ENCODE measurements at regions not wholly inside any gene's neighbourhood (a gene's known extent, or its start where the extent isn't known, plus 50 kb on each side); places are given as distances from the start of the nearest gene placed in this dataset.

GRCh38 chr21:15130751-15131150 is 66.0 kb upstream of the NRIP1 start:
- TF ChIP-seq CTCF (IDR thresholded peaks at IDR 0.05) (no peak), TCF7L2 (IDR thresholded peaks at IDR 0.05; ENCODE audit: low read depth, low read length) (no peak), POLR2AphosphoS5 (IDR thresholded peaks at IDR 0.05; ENCODE audit: low read depth, low read length) (no peak), SIN3A (IDR thresholded peaks at IDR 0.05; ENCODE audit: borderline replicate concordance, insufficient read depth, low read depth, low read length) (no peak)

Data from Panc1 (cell line).